OCI-LY7 (cell line): ENCODE measurements at regions not wholly inside any gene's neighbourhood (a gene's known extent, or its start where the extent isn't known, plus 50 kb on each side); places are given as distances from the start of the nearest gene placed in this dataset.
"Not testable (repeated sequence)": the region's sequence is repeated elsewhere in the genome, so short reads cannot be mapped to it uniquely, and the experiment has no call there.

Experiments
- BruUV-seq: library from RNA; stranded (reverse); fragments of 400-500 nt; replicated peaks from 2 replicates; lab custom pipeline; 2021; lab: Mats Ljungman, UMichigan
- CTCF ChIA-PET: fragments of 300-600 bp; sonication (Branson Sonifier 250); formaldehyde crosslinking; loops from one replicate; lab custom pipeline; 2022; ENCODE audit warnings: antibody characterized with exemption; ENCODE audit not compliant: unreplicated experiment; lab: Charles Lee
- POLR2A ChIA-PET: fragments of 300-600 bp; sonication (Branson Sonifier 250); formaldehyde crosslinking; loops from one replicate; lab custom pipeline; 2022; ENCODE audit warnings: antibody characterized with exemption; lab: Charles Lee
- DNase-seq: peaks from one replicate; pipeline ENCODE4 v3.0.0-alpha.2; 2015; ENCODE audit warnings: low spot score
- H2AFZ ChIP-seq: fragments of 200-600 bp; sonication (generic), shearing (Covaris generic); 2 replicates; pipeline ENCODE4 v1.6.1; 2014; ENCODE audit warnings: mild to moderate bottlenecking, antibody characterized with exemption, low read length, moderate library complexity
- H3K27ac ChIP-seq: fragments of 200-600 bp; sonication (generic); 2 replicates; pipeline ENCODE4 v1.5.1; 2014; ENCODE audit warnings: mixed run types, low read depth, mild to moderate bottlenecking, moderate library complexity, low read length, inconsistent platforms; ENCODE audit not compliant: poor library complexity, severe bottlenecking
- H3K36me3 ChIP-seq: fragments of 200-600 bp; sonication (generic); 2 replicates; pipeline ENCODE4 v1.6.1; 2014; ENCODE audit warnings: mild to moderate bottlenecking, antibody characterized with exemption, low read length, moderate library complexity, mixed read lengths; ENCODE audit not compliant: insufficient read depth
- H3K4me1 ChIP-seq: fragments of 200-600 bp; sonication (generic); 2 replicates; pipeline ENCODE4 v1.5.1; 2014; ENCODE audit warnings: mild to moderate bottlenecking, low read length; ENCODE audit not compliant: insufficient read depth, poor library complexity, severe bottlenecking
- H3K4me2 ChIP-seq: fragments of 200-600 bp; sonication (generic); 2 replicates; pipeline ENCODE4 v1.6.1; 2014; ENCODE audit warnings: mild to moderate bottlenecking, low read length
- H3K4me3 ChIP-seq: fragments of 200-600 bp; sonication (generic); 2 replicates; pipeline ENCODE4 v1.5.1; 2014; ENCODE audit warnings: mild to moderate bottlenecking, low read depth, low read length; ENCODE audit not compliant: poor library complexity, severe bottlenecking
- H3K79me2 ChIP-seq: fragments of 200-600 bp; sonication (generic); 2 replicates; pipeline ENCODE4 v1.6.1; 2016; ENCODE audit warnings: low read depth, mild to moderate bottlenecking, low read length, moderate library complexity, mixed read lengths; ENCODE audit not compliant: insufficient read depth
- H3K9me2 ChIP-seq: fragments of 200-600 bp; sonication (generic); 2 replicates; pipeline ENCODE4 v1.6.1; 2016; ENCODE audit warnings: mild to moderate bottlenecking, low read length, mixed read lengths; ENCODE audit not compliant: insufficient read depth
- H3K9me3 ChIP-seq: fragments of 200-600 bp; sonication (generic); 2 replicates; pipeline ENCODE4 v1.6.1; 2014; ENCODE audit warnings: mild to moderate bottlenecking, mixed run types, low read length, mixed read lengths
- H4K20me1 ChIP-seq: fragments of 200-600 bp; sonication (generic); 2 replicates; pipeline ENCODE4 v1.6.1; 2014; ENCODE audit warnings: mild to moderate bottlenecking, antibody characterized with exemption, low read length, moderate library complexity, mixed read lengths; ENCODE audit not compliant: insufficient read depth
- intact Hi-C: fragments of 100-400 bp; cut with micrococcal nuclease; formaldehyde crosslinking; loops from one replicate; pipeline ENCODE4 v1.10.0; 2022; ENCODE audit not compliant: unreplicated experiment

- H3K9me2 ChIP-seq, H3K27ac ChIP-seq, intact Hi-C loops, H3K4me1 ChIP-seq, POLR2A ChIA-PET, H3K4me2 ChIP-seq, H2AFZ ChIP-seq, H3K4me3 ChIP-seq, BruUV-seq, H3K79me2 ChIP-seq, H4K20me1 ChIP-seq, DNase-seq, CTCF ChIA-PET, H3K9me3 ChIP-seq, H3K36me3 ChIP-seq: not testable (repeated sequence)
Observed at GRCh38 chr5:21547656-21548055, 1305.5 kb downstream of the CDH12 start.

- intact Hi-C loops, POLR2A ChIA-PET, BruUV-seq: not testable (repeated sequence)
Observed at GRCh38 chr5:21535114-21535513, 1318.0 kb downstream of the CDH12 start.

GRCh38 chr5:21521157-21521556 is 1332.0 kb downstream of the CDH12 start:
- H3K27ac ChIP-seq, H3K4me2 ChIP-seq, CTCF ChIA-PET, H2AFZ ChIP-seq, POLR2A ChIA-PET, H3K79me2 ChIP-seq, H3K36me3 ChIP-seq, H3K9me2 ChIP-seq, H3K4me3 ChIP-seq, intact Hi-C loops, H4K20me1 ChIP-seq, BruUV-seq, DNase-seq, H3K9me3 ChIP-seq, H3K4me1 ChIP-seq: not testable (repeated sequence)

More at GRCh38 chr5:21535114-21535513, 1318.0 kb downstream of the CDH12 start:
- H3K36me3 ChIP-seq, H3K9me2 ChIP-seq, H3K4me1 ChIP-seq, H3K4me2 ChIP-seq, H4K20me1 ChIP-seq, CTCF ChIA-PET, H3K4me3 ChIP-seq, DNase-seq, H2AFZ ChIP-seq, H3K27ac ChIP-seq, H3K9me3 ChIP-seq, H3K79me2 ChIP-seq: not testable (repeated sequence)

- BruUV-seq, DNase-seq, H3K9me2 ChIP-seq, CTCF ChIA-PET, H3K4me3 ChIP-seq, H3K9me3 ChIP-seq, H3K36me3 ChIP-seq, intact Hi-C loops, H3K79me2 ChIP-seq, H4K20me1 ChIP-seq, H3K4me2 ChIP-seq, H3K27ac ChIP-seq, H3K4me1 ChIP-seq, POLR2A ChIA-PET, H2AFZ ChIP-seq: not testable (repeated sequence)
Observed at GRCh38 chr5:21496926-21497325, 1356.2 kb downstream of the CDH12 start.

- POLR2A ChIA-PET, DNase-seq, CTCF ChIA-PET, H3K4me3 ChIP-seq, H3K27ac ChIP-seq, H2AFZ ChIP-seq, H3K36me3 ChIP-seq, H3K9me2 ChIP-seq, H3K9me3 ChIP-seq, H3K79me2 ChIP-seq, intact Hi-C loops, H4K20me1 ChIP-seq, BruUV-seq, H3K4me1 ChIP-seq, H3K4me2 ChIP-seq: not testable (repeated sequence)
Observed at GRCh38 chr5:21496056-21496455, 1357.1 kb downstream of the CDH12 start.

GRCh38 chr5:21495235-21495634 is 1357.9 kb downstream of the CDH12 start:
- H2AFZ ChIP-seq, DNase-seq, H3K4me2 ChIP-seq, H3K79me2 ChIP-seq, CTCF ChIA-PET, BruUV-seq, H3K4me3 ChIP-seq, H3K9me2 ChIP-seq, H3K27ac ChIP-seq, POLR2A ChIA-PET, H4K20me1 ChIP-seq, H3K9me3 ChIP-seq, intact Hi-C loops, H3K36me3 ChIP-seq, H3K4me1 ChIP-seq: not testable (repeated sequence)

GRCh38 chr5:21494033-21494432 is 1359.1 kb downstream of the CDH12 start:
- H3K9me3 ChIP-seq, H3K4me2 ChIP-seq, H3K79me2 ChIP-seq, DNase-seq, intact Hi-C loops, POLR2A ChIA-PET, CTCF ChIA-PET, H3K4me1 ChIP-seq, H4K20me1 ChIP-seq, BruUV-seq, H2AFZ ChIP-seq, H3K27ac ChIP-seq, H3K9me2 ChIP-seq, H3K36me3 ChIP-seq, H3K4me3 ChIP-seq: not testable (repeated sequence)
